A549 (cell line): ENCODE measurements at regions not wholly inside any gene's neighbourhood (a gene's known extent, or its start where the extent isn't known, plus 50 kb on each side); places are given as distances from the start of the nearest gene placed in this dataset.
"Not testable (repeated sequence)": the region's sequence is repeated elsewhere in the genome, so short reads cannot be mapped to it uniquely, and the experiment has no call there.

Experiments used
- ATAC-seq, 2 experiments: fragments of 200-7000 bp in 1 of 2; fragments of >200 bp in 1 of 2; cut with Nextera tagmentation in 1 of 2; cut with Tn5 transposase in 1 of 2; 3 replicates each; pipeline versions ENCODE4 v1.8.0 to v1.9.1; 2018 to 2020; ENCODE audit warnings: mild to moderate bottlenecking in 1 of 2, moderate library complexity in 1 of 2
- CTCF ChIA-PET: fragments of 300-600 bp; sonication (Branson Sonifier 250); formaldehyde crosslinking; extraction: SDS; loops from one replicate; lab custom pipeline; 2021; ENCODE audit warnings: antibody characterized with exemption, inconsistent platforms; lab: Yijun Ruan, JAX
- POLR2A ChIA-PET: fragments of 350-600 bp; formaldehyde crosslinking; extraction: SDS; loops from one replicate; lab custom pipeline; 2021; ENCODE audit warnings: antibody characterized with exemption, inconsistent platforms; lab: Yijun Ruan, JAX
- DNase-seq, 2 experiments: peaks; one replicate each; pipeline versions ENCODE4 v3.0.0 to v3.0.0-alpha.2; 2011 to 2016; ENCODE audit warnings: low read depth in 1 of 2, low spot score in 1 of 2
- FAIRE-seq: peaks from 2 replicates; lab custom pipeline; 2011; peaks lifted over from hg19 to GRCh38; lab: Jason Lieb, UNC
- H3K27ac ChIP-seq, 2 experiments: fragments of >200 bp; sonication (Bioruptor Twin); formaldehyde crosslinking; 3 replicates each; pipeline ENCODE4 v1.5.1; 2016 to 2017
- H3K4me1 ChIP-seq: fragments of >200 bp; sonication (Bioruptor Twin); formaldehyde crosslinking; 3 replicates; pipeline ENCODE4 v1.6.1; 2016
- H3K4me2 ChIP-seq: fragments of >200 bp; sonication (Bioruptor Twin); formaldehyde crosslinking; 3 replicates; pipeline ENCODE4 v1.6.1; 2016
- H3K4me3 ChIP-seq: fragments of >200 bp; sonication (Bioruptor Twin); formaldehyde crosslinking; 3 replicates; pipeline ENCODE4 v1.5.1; 2016
- H3K9me3 ChIP-seq: fragments of >200 bp; sonication (Bioruptor Twin); formaldehyde crosslinking; 3 replicates; pipeline ENCODE4 v1.6.1; 2016
- BHLHE40 ChIP-seq: IDR thresholded peaks from 2 replicates; pipeline ENCODE4 v1.6.1; 2012; ENCODE audit warnings: low read depth, low read length, inconsistent platforms
- CBX2 ChIP-seq: fragments of 200-600 bp; sonication (generic); IDR thresholded peaks from 2 replicates; pipeline ENCODE4 v1.6.1; 2016; ENCODE audit warnings: low read depth, mild to moderate bottlenecking, borderline replicate concordance
- CBX8 ChIP-seq: fragments of 200-600 bp; sonication (generic); IDR thresholded peaks from 2 replicates; pipeline ENCODE4 v1.6.1; 2016
- CEBPB ChIP-seq, 2 experiments: fragments of >200 bp in 1 of 2; sonication (Bioruptor Twin) in 1 of 2; formaldehyde crosslinking in 1 of 2; IDR thresholded peaks; 2 replicates each; pipeline ENCODE4 v1.6.1; 2012 to 2016
- CTCF ChIP-seq: fragments of >200 bp; sonication (Bioruptor Twin); formaldehyde crosslinking; IDR thresholded peaks from 3 replicates; pipeline ENCODE4 v1.5.1; 2016
- E2F6 ChIP-seq: IDR thresholded peaks from 2 replicates; pipeline ENCODE4 v1.6.1; 2012; ENCODE audit warnings: low read depth, borderline replicate concordance
- ESRRA ChIP-seq: fragments of 150-350 bp; IDR thresholded peaks from 2 replicates; pipeline ENCODE4 v1.6.1; 2014; ENCODE audit warnings: mild to moderate bottlenecking, low read length, borderline replicate concordance
- GATA3 ChIP-seq: IDR thresholded peaks from 2 replicates; pipeline ENCODE4 v1.6.1; 2012; ENCODE audit warnings: borderline replicate concordance
- HEYL ChIP-seq: fragments of 250-450 bp; sonication (Bioruptor Pico); IDR thresholded peaks from 2 replicates; pipeline ENCODE4 v1.8.0; 2021; ENCODE audit warnings: mild to moderate bottlenecking, moderate library complexity
- HOXB5 ChIP-seq: fragments of 250-450 bp; sonication (Bioruptor Pico); IDR thresholded peaks from 2 replicates; pipeline ENCODE4 v1.5.0; 2020; ENCODE audit warnings: mild to moderate bottlenecking, moderate library complexity
- JUN ChIP-seq, 2 experiments: fragments of >200 bp; sonication (Bioruptor Twin); formaldehyde crosslinking; IDR thresholded peaks; 2 replicates in 1 of 2; 3 replicates in 1 of 2; pipeline ENCODE4 v1.6.1; 2016 to 2017
- JUNB ChIP-seq: fragments of >200 bp; sonication (Bioruptor Twin); formaldehyde crosslinking; IDR thresholded peaks from 2 replicates; pipeline ENCODE4 v1.6.1; 2016
- NFE2L2 ChIP-seq: fragments of 150-350 bp; conservative IDR thresholded peaks from 2 replicates; pipeline ENCODE4 v1.6.1; 2014; ENCODE audit warnings: low read length
- NR3C1 ChIP-seq: fragments of >200 bp; sonication (Bioruptor Twin); formaldehyde crosslinking; IDR thresholded peaks from 3 replicates; pipeline ENCODE4 v1.6.1; 2017
- POLR2A ChIP-seq: IDR thresholded peaks from 2 replicates; pipeline ENCODE4 v1.6.1; 2012; ENCODE audit warnings: mild to moderate bottlenecking, low read length
- REST ChIP-seq: fragments of 200-600 bp; sonication (generic); IDR thresholded peaks from 2 replicates; pipeline ENCODE4 v1.6.1; 2016; ENCODE audit warnings: antibody characterized with exemption, mild to moderate bottlenecking, moderate library complexity
- SMC3 ChIP-seq: fragments of >200 bp; sonication (Bioruptor Twin); formaldehyde crosslinking; IDR thresholded peaks from 3 replicates; pipeline ENCODE4 v1.6.1; 2018; ENCODE audit warnings: inconsistent platforms
- ZFP36 ChIP-seq: fragments of 450-650 bp; IDR thresholded peaks from 2 replicates; pipeline ENCODE4 v1.6.1; 2014; ENCODE audit warnings: borderline replicate concordance; ENCODE audit not compliant: partially characterized antibody
- ZNF302 ChIP-seq: fragments of 250-450 bp; sonication (Bioruptor Pico); IDR thresholded peaks from 2 replicates; pipeline ENCODE4 v1.9.0; 2021; ENCODE audit warnings: inconsistent platforms, mild to moderate bottlenecking, moderate library complexity
- WGBS: methylation state at CpG from one replicate; pipeline ENCODE4 v1.1.6; 2017; ENCODE audit errors: missing lambda C conversion rate; 5-methylcytosine and 5-hydroxymethylcytosine counted together
- TF ChIP-seq, protein P1 (sequence below): fragments of 450-650 bp; IDR thresholded peaks from 2 replicates; pipeline ENCODE4 v1.6.1; 2014; ENCODE audit warnings: antibody characterized with exemption

DNA sequence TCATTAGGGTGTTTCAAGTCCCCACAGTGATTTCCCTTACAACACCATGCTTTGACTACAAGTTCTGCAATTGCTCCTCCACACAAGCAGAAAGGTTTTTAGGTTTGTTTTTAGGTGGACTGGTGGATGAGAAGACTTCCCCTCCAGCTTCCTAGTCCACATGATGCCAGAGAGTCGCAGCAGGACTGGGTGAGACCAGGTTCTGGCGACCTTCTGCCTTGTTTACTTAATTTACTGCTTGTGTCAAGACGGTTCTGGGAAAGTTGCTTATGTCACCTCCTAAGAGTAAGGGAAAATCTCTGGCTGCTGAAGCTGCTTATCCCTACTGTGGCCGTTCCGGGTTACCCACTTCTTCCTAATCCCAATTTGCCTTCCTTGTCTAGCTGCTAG, 76.4 kb downstream of the GLUL start:
- no peak for DNase-seq

GRCh38 chr1:182309631-182310351, 81.8 kb downstream of the GLUL start:
- Histone ChIP-seq H3K9me3 (no peaks in the 10 kb centered on the region), H3K4me1 (no peaks in the 10 kb centered on the region), H3K4me3 (no peak overlapping the region), H3K4me2 (no peak overlapping the region), H3K27ac (no peak overlapping the region)
- no peak for FAIRE-seq
- no peak for TF ChIP-seq NR3C1
- WGBS = 59% methylated on average over 10 of the region's 10 CpGs
- ChIA-PET CTCF (interaction anchor here (0.6 to 0.7 kb wide), 2 partner anchors 835 to 1480 kb away, joined by 3 to 6 read pairs; no protein-coding TSS in a partner anchor), POLR2A (no interaction called here)
- no peak for DNase-seq
- ATAC-seq = no peak

More for the DNA sequence above, 76.4 kb downstream of the GLUL start:
- FAIRE-seq = no peak
- Histone ChIP-seq H3K4me2 (no peak overlapping the region), H3K4me1 (no peaks in the 10 kb centered on the region)
- TF ChIP-seq, protein P1, sequence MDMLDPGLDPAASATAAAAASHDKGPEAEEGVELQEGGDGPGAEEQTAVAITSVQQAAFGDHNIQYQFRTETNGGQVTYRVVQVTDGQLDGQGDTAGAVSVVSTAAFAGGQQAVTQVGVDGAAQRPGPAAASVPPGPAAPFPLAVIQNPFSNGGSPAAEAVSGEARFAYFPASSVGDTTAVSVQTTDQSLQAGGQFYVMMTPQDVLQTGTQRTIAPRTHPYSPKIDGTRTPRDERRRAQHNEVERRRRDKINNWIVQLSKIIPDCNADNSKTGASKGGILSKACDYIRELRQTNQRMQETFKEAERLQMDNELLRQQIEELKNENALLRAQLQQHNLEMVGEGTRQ = no peak
- TF ChIP-seq CTCF = no peak
- no peak for TF ChIP-seq ZFP36
- TF ChIP-seq, all 56 proteins: peak for 0
- ChIA-PET POLR2A (no interaction called here), CTCF (no interaction called here)
- H3K9me3 ChIP-seq = no peaks in the 10 kb centered on the region
- ATAC-seq = no peak
- H3K27ac ChIP-seq = no peak overlapping the region
- WGBS = 23% methylated on average over 5 of the region's 5 CpGs
- H3K4me3 ChIP-seq = no peak overlapping the region

- DNase-seq (no peak), FAIRE-seq (no peak), ATAC-seq (no peak)
- no peak for TF ChIP-seq POLR2A
- H3K4me3 ChIP-seq = no peak overlapping the region
- H3K4me1 ChIP-seq = no peaks in the 10 kb centered on the region
- H3K27ac ChIP-seq = no peak overlapping the region
- H3K4me2 ChIP-seq = no peak overlapping the region
- ChIA-PET CTCF (interaction anchor here (0.6 to 0.7 kb wide), 3 partner anchors 18 to 1481 kb away, joined by 3 to 6 read pairs (median 3); no protein-coding TSS in a partner anchor), POLR2A (no interaction called here)
- H3K9me3 ChIP-seq = no peaks in the 10 kb centered on the region
These were observed 82.8 kb downstream of the GLUL start for GRCh38 chr1:182308826-182309225.

- DNase-seq, H3K27ac ChIP-seq, H3K4me3 ChIP-seq, H3K9me3 ChIP-seq, CTCF ChIA-PET, H3K4me2 ChIP-seq, POLR2A ChIA-PET, H3K4me1 ChIP-seq, FAIRE-seq, ATAC-seq: not testable (repeated sequence)
- 92% methylated on average over 8 of the region's 8 CpGs for whole genome bisulfite sequencing
These were observed 84.1 kb downstream of the GLUL start for GRCh38 chr1:182307486-182307885.

GRCh38 chr1:182305861-182306260, 85.7 kb downstream of the GLUL start:
- no peak for TF ChIP-seq JUN (IDR thresholded peaks at IDR 0.05)
- TF ChIP-seq SMC3 = no peak
- no peak for TF ChIP-seq GATA3
- TF ChIP-seq NR3C1 = no peak
- TF ChIP-seq CEBPB (IDR thresholded peaks at IDR 0.05) = no peak
- TF ChIP-seq BHLHE40 = no peak
- no peak for TF ChIP-seq POLR2A
- TF ChIP-seq CBX2 = no peak
- TF ChIP-seq ZFP36 = no peak
- no peak for TF ChIP-seq ESRRA
- TF ChIP-seq REST = no peak
- TF ChIP-seq HEYL (CRISPR knock-in tag) = no peak
- no peak for TF ChIP-seq NFE2L2
- no peak for TF ChIP-seq ZNF302 (CRISPR knock-in tag)
- no peak for TF ChIP-seq CBX8
- no peak for TF ChIP-seq E2F6
- TF ChIP-seq JUNB = no peak
- TF ChIP-seq HOXB5 = no peak
- Histone ChIP-seq H3K4me1 (no peaks in the 10 kb centered on the region), H3K4me3 (no peak overlapping the region), H3K4me2 (no peak overlapping the region), H3K9me3 (no peaks in the 10 kb centered on the region), H3K27ac (no peak overlapping the region)
- DNase-seq = no peak
- POLR2A ChIA-PET = no interaction called here
- FAIRE-seq = no peak
- CTCF ChIA-PET = interaction anchor here (0.5 kb wide), 2 partner anchors 128 to 287 kb away, joined by 3 read pairs; no protein-coding TSS in a partner anchor
- no peak for ATAC-seq
